Gastrocnemius medialis (tissue), 4 donors: ENCODE measurements at regions not wholly inside any gene's neighbourhood (a gene's known extent, or its start where the extent isn't known, plus 50 kb on each side); places are given as distances from the start of the nearest gene placed in this dataset.

Experiments
- ATAC-seq, 2 donors: fragments of 150-250 bp; one replicate each; pipeline ENCODE4 v1.9.1; 2016
- DNase-seq, 2 donors: peaks; one replicate each; pipeline ENCODE4 v3.0.0-alpha.2; 2019
- H3K27ac ChIP-seq, 4 donors: fragments of 200-600 bp; sonication (generic); 1 replicate in 1 of 4; 2 replicates in 3 of 4; pipeline ENCODE4 v1.5.1; 2016 to 2018; ENCODE audit warnings: mild to moderate bottlenecking in 2 of 4, moderate library complexity in 1 of 4
- H3K27me3 ChIP-seq, 3 donors: fragments of 200-600 bp; sonication (generic) in 2 of 3; 1 replicate in 1 of 3; 2 replicates in 2 of 3; pipeline versions ENCODE4 v1.5.1 to v1.6.0; 2016 to 2019; ENCODE audit warnings: mild to moderate bottlenecking in 1 of 3, moderate library complexity in 1 of 3
- H3K36me3 ChIP-seq, 2 donors: fragments of 200-600 bp; sonication (generic) in 1 of 2; one replicate each; pipeline ENCODE4 v1.5.1; 2017 to 2018
- H3K4me1 ChIP-seq, 2 donors: fragments of 200-600 bp; sonication (generic) in 1 of 2; one replicate each; pipeline ENCODE4 v1.5.1; 2016 to 2017; ENCODE audit warnings: mild to moderate bottlenecking in 2 of 2
- H3K4me3 ChIP-seq, 4 donors: fragments of 200-600 bp; sonication (generic) in 3 of 4; 1 replicate in 1 of 4; 2 replicates in 3 of 4; pipeline ENCODE4 v1.5.1; 2016 to 2019; ENCODE audit warnings: mild to moderate bottlenecking in 2 of 4
- H3K9me3 ChIP-seq, 3 donors: fragments of 200-600 bp; sonication (generic) in 2 of 3; 1 replicate in 1 of 3; 2 replicates in 2 of 3; pipeline ENCODE4 v1.5.1; 2016 to 2019
- CTCF ChIP-seq, 5 experiments: fragments of 450-650 bp in 3 of 5; fragments of 200-600 bp in 2 of 5; sonication (generic) in 2 of 5; IDR thresholded peaks in 4 of 5; conservative IDR thresholded peaks in 1 of 5; 1 replicate in 4 of 5; 2 replicates in 1 of 5; pipeline ENCODE4 v1.5.1; 2016 to 2019; ENCODE audit warnings: antibody characterized with exemption in 5 of 5, mild to moderate bottlenecking in 3 of 5, moderate library complexity in 3 of 5
- POLR2A ChIP-seq, 2 donors: fragments of 450-650 bp; IDR thresholded peaks; one replicate each; pipeline ENCODE4 v1.6.1; 2017; ENCODE audit warnings: antibody characterized with exemption in 2 of 2, mild to moderate bottlenecking in 2 of 2, moderate library complexity in 2 of 2
- in situ Hi-C, 4 donors: fragments of 200-750 bp; cut with MboI; loops; one replicate each; pipeline versions ENCODE4 v1.15.0 to v1.8.0; 2017; ENCODE audit warnings: low sequenced_read_pairs in 4 of 4
- intact Hi-C: fragments of 100-400 bp; cut with DNase I; formaldehyde crosslinking; loops from one replicate; pipeline ENCODE4 v1.15.1; 2023; ENCODE audit warnings: low total_unique reads

GRCh38 chr6:48449002-48449401 lies 338.0 kb upstream of the PTCHD4 start:
- ATAC-seq = no peak
- Histone ChIP-seq H3K27ac (no peak overlapping the region), H3K36me3 (no peaks in the 10 kb centered on the region), H3K27me3 (no peaks in the 10 kb centered on the region), H3K4me1 (no peaks in the 10 kb centered on the region), H3K9me3 (no peaks in the 10 kb centered on the region), H3K4me3 (no peak overlapping the region)
- no peak for TF ChIP-seq POLR2A (IDR thresholded peaks at IDR 0.05)
- no peak for TF ChIP-seq CTCF (IDR thresholded peaks at IDR 0.05 in 4 of 5, conservative IDR thresholded peaks at IDR 0.05 in 1 of 5)
- in situ Hi-C loops = no loop called here
- DNase-seq = no peak
- intact Hi-C loops = no loop called here

- ATAC-seq (no peak), DNase-seq (no peak)
- H3K4me1 ChIP-seq = no peaks in the 10 kb centered on the region
- intact Hi-C loops (no loop called here), in situ Hi-C loops (no loop called here)
- no peaks in the 10 kb centered on the region for H3K36me3 ChIP-seq
- TF ChIP-seq POLR2A (IDR thresholded peaks at IDR 0.05) = no peak
- no peak for TF ChIP-seq CTCF (IDR thresholded peaks at IDR 0.05 in 4 of 5, conservative IDR thresholded peaks at IDR 0.05 in 1 of 5)
- H3K27ac ChIP-seq = no peak overlapping the region
- H3K9me3 ChIP-seq = no peaks in the 10 kb centered on the region
- H3K27me3 ChIP-seq = no peaks in the 10 kb centered on the region
- no peak overlapping the region for H3K4me3 ChIP-seq
Observed at GRCh38 chr6:48447251-48447650, 336.3 kb upstream of the PTCHD4 start.

GRCh38 chr6:48429610-48430009 lies 318.6 kb upstream of the PTCHD4 start:
- H3K36me3 ChIP-seq = no peaks in the 10 kb centered on the region
- no peak for TF ChIP-seq CTCF (IDR thresholded peaks at IDR 0.05 in 4 of 5, conservative IDR thresholded peaks at IDR 0.05 in 1 of 5)
- TF ChIP-seq POLR2A (IDR thresholded peaks at IDR 0.05) = no peak
- no peaks in the 10 kb centered on the region for H3K27me3 ChIP-seq
- DNase-seq (no peak), ATAC-seq (no peak)
- intact Hi-C loops = no loop called here
- no peak overlapping the region for H3K27ac ChIP-seq
- no peak overlapping the region for H3K4me3 ChIP-seq
- in situ Hi-C loops = no loop called here
- H3K9me3 ChIP-seq = no peaks in the 10 kb centered on the region
- H3K4me1 ChIP-seq = no peaks in the 10 kb centered on the region

GRCh38 chr6:48429021-48429420 lies 318.0 kb upstream of the PTCHD4 start:
- TF ChIP-seq POLR2A (IDR thresholded peaks at IDR 0.05) (no peak), CTCF (IDR thresholded peaks at IDR 0.05 in 4 of 5, conservative IDR thresholded peaks at IDR 0.05 in 1 of 5) (no peak)
- ATAC-seq = no peak
- no peak for DNase-seq
- in situ Hi-C loops (no loop called here), intact Hi-C loops (no loop called here)
- no peaks in the 10 kb centered on the region for H3K4me1 ChIP-seq
- no peaks in the 10 kb centered on the region for H3K9me3 ChIP-seq
- H3K27me3 ChIP-seq = no peaks in the 10 kb centered on the region
- no peak overlapping the region for H3K27ac ChIP-seq
- H3K4me3 ChIP-seq = no peak overlapping the region
- no peaks in the 10 kb centered on the region for H3K36me3 ChIP-seq

- H3K9me3 ChIP-seq = no peaks in the 10 kb centered on the region
- intact Hi-C loops = no loop called here
- no peaks in the 10 kb centered on the region for H3K36me3 ChIP-seq
- H3K4me1 ChIP-seq = no peaks in the 10 kb centered on the region
- no peak overlapping the region for H3K27ac ChIP-seq
- DNase-seq = no peak
- in situ Hi-C loops = no loop called here
- no peak overlapping the region for H3K4me3 ChIP-seq
- TF ChIP-seq POLR2A (IDR thresholded peaks at IDR 0.05) (no peak), CTCF (IDR thresholded peaks at IDR 0.05 in 4 of 5, conservative IDR thresholded peaks at IDR 0.05 in 1 of 5) (no peak)
- ATAC-seq = no peak
- no peaks in the 10 kb centered on the region for H3K27me3 ChIP-seq
Observed at GRCh38 chr6:48426636-48427035, 315.6 kb upstream of the PTCHD4 start.
